ENCODE measurements at regions not wholly inside any gene's neighbourhood (a gene's known extent, or its start where the extent isn't known, plus 50 kb on each side); places are given as distances from the start of the nearest gene placed in this dataset.

DNA sequence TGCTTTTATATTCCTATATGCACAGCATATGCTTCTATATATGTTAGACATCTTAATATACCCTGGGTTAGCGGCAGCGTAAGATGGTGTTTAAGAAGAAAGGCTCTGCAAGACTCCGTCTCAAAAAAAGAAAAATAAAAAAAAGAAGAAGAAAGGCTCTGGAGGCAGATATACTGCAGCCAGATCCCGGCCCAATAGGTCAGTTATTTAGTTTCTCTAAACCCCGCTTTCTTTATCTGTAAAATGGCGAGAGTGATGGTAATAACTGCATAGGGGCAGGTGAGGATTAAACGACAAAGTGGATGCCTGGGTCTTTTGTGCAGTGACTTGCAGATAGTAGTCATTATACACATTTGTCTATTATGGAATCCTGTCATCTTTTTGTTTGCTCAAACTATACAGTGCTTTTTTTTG, 115.2 kb downstream of the NAA11 start (continued):
- TF ChIP-seq CHD1 (IDR thresholded peaks at IDR 0.05; ENCODE audit: low read length) (no peak), HDAC2 (IDR thresholded peaks at IDR 0.05) (no peak), ILK (tag; IDR thresholded peaks at IDR 0.05; ENCODE audit: borderline replicate concordance, low read depth) (peak; percentile 6; the same call in 1 of the 2 replicates), KLF6 (CRISPR knock-in tag; IDR thresholded peaks at IDR 0.05; ENCODE audit: borderline replicate concordance) (peak; percentile 93; the same call in 1 of the 2 replicates), FUS (optimal IDR thresholded peaks at IDR 0.05; ENCODE audit: low read depth, low read length) (no peak), ADNP (tag; IDR thresholded peaks at IDR 0.05) (no peak), HDGF (IDR thresholded peaks at IDR 0.05) (no peak), ZNF668 (CRISPR knock-in tag; IDR thresholded peaks at IDR 0.05) (0 out of 2 replicates have a peak, but pooled peaks have one; percentile 54), HDAC1 (IDR thresholded peaks at IDR 0.05) (0 out of 4 replicates have a peak, but pooled peaks of 1 of the 2 experiments have one; percentile 51), ZNF134 (CRISPR knock-in tag; conservative IDR thresholded peaks at IDR 0.05) (no peak), HIVEP1 (CRISPR knock-in tag; IDR thresholded peaks at IDR 0.05) (0 out of 2 replicates have a peak, but pooled peaks have one; percentile 35), ILF3 (IDR thresholded peaks at IDR 0.05; ENCODE audit: borderline replicate concordance) (no peak), MYC (IDR thresholded peaks at IDR 0.05; ENCODE audit: low read depth, low read length) (no peak), MYC (CRISPR knock-in tag; IDR thresholded peaks at IDR 0.05; ENCODE audit: borderline replicate concordance, low read depth) (peak; percentile 76), SMAD3 (CRISPR knock-in tag; conservative IDR thresholded peaks at IDR 0.05) (peak; percentile 92; the same call in 1 of the 2 replicates)
- TF ChIP-seq, protein P1, sequence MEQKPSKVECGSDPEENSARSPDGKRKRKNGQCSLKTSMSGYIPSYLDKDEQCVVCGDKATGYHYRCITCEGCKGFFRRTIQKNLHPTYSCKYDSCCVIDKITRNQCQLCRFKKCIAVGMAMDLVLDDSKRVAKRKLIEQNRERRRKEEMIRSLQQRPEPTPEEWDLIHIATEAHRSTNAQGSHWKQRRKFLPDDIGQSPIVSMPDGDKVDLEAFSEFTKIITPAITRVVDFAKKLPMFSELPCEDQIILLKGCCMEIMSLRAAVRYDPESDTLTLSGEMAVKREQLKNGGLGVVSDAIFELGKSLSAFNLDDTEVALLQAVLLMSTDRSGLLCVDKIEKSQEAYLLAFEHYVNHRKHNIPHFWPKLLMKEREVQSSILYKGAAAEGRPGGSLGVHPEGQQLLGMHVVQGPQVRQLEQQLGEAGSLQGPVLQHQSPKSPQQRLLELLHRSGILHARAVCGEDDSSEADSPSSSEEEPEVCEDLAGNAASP (IDR thresholded peaks at IDR 0.05): no peak

Data from K562 (cell line).